Breast epithelium (tissue), 4 donors: ENCODE measurements at regions not wholly inside any gene's neighbourhood (a gene's known extent, or its start where the extent isn't known, plus 50 kb on each side); places are given as distances from the start of the nearest gene placed in this dataset.

ENCODE experiments used
- DNase-seq, 2 donors: peaks; one replicate each; pipeline ENCODE4 v3.0.0-alpha.2; 2019; ENCODE audit warnings: low spot score in 2 of 2
- H3K27ac ChIP-seq, 2 donors: fragments of 200-600 bp; sonication (generic) in 1 of 2; one replicate each; pipeline ENCODE4 v1.5.1; 2016 to 2019; ENCODE audit warnings: mild to moderate bottlenecking in 1 of 2
- H3K27me3 ChIP-seq, 2 donors: fragments of 200-600 bp; sonication (generic) in 1 of 2; one replicate each; pipeline versions ENCODE4 v1.5.1 to v1.6.0; 2017 to 2019; ENCODE audit warnings: control low read depth in 1 of 2, mild to moderate bottlenecking in 1 of 2
- H3K36me3 ChIP-seq: fragments of 200-600 bp; one replicate; pipeline ENCODE4 v1.5.1; 2019
- H3K4me1 ChIP-seq, 2 donors: fragments of 200-600 bp; sonication (generic); one replicate each; pipeline ENCODE4 v1.5.1; 2016 to 2019; ENCODE audit warnings: control low read depth in 1 of 2
- H3K4me3 ChIP-seq, 3 donors: fragments of 200-600 bp; sonication (generic); 1 replicate in 2 of 3; 2 replicates in 1 of 3; pipeline ENCODE4 v1.5.1; 2016 to 2019; ENCODE audit warnings: mild to moderate bottlenecking in 3 of 3, moderate library complexity in 2 of 3
- H3K9me3 ChIP-seq, 2 donors: fragments of 200-600 bp; sonication (generic) in 1 of 2; one replicate each; pipeline ENCODE4 v1.5.1; 2016 to 2019; ENCODE audit warnings: control low read depth in 1 of 2
- POLR2A ChIP-seq: fragments of 450-650 bp; IDR thresholded peaks from one replicate; pipeline ENCODE4 v1.6.1; 2016; ENCODE audit warnings: antibody characterized with exemption, mild to moderate bottlenecking, moderate library complexity
- POLR2AphosphoS5 ChIP-seq, 3 donors: sonication (generic); formaldehyde crosslinking; IDR thresholded peaks; one replicate each; pipeline ENCODE4 v1.6.1; 2017; ENCODE audit warnings: antibody characterized with exemption in 3 of 3
- intact Hi-C: fragments of 100-400 bp; cut with DNase I; formaldehyde crosslinking; loops from one replicate; pipeline ENCODE4 v1.15.1; 2023; ENCODE audit warnings: low total_unique reads
- TF ChIP-seq, protein P1 (sequence below), 3 donors: fragments of 450-650 bp; IDR thresholded peaks; one replicate each; pipeline ENCODE4 v1.5.1; 2016 to 2017; ENCODE audit warnings: antibody characterized with exemption in 3 of 3, mild to moderate bottlenecking in 3 of 3, moderate library complexity in 3 of 3

DNA sequence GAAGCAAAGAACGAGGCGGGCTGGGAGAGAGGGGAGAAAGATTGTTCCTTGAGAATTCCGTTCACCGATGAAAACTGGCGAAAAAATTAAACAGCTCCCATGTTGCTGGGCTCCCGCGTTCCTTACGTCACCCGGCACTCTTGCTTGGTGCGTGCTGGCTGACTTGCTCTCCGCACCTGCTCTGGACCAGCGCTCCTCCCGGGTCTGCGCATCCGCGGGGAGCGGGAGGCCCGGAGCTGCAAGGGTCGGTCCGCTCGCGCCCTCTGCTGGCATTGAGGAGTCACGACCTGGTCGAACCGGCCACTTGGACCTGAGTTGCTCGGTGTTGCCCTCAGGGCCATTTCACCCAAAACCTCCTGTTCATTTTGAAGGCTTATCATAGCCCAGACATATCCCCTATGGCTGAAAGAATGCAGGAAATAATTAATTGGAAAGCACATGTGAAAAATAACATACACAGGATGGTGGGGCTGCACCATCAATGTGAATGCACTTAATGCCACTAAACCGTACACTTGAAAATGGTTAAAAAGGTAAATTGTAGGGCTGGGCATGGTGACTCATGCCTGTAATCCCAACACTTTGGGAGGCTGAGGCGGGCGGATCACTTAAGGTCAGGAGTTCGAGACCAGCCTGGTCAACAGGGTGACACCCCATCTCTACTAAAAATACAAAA lies 98.9 kb upstream of the BACE2 start:
- Histone ChIP-seq H3K4me1 (no peaks in the 10 kb centered on the region), H3K36me3 (no peaks in the 10 kb centered on the region), H3K9me3 (no peaks in the 10 kb centered on the region), H3K27me3 (peaks cover 0 to 20% of the 10 kb centered on the region in 2 donors), H3K4me3 (peak overlapping the region in 1 of 3 donors; percentile 27), H3K27ac (no peak overlapping the region)
- intact Hi-C loops = loop anchor here (10.0 kb wide), 1 partner anchor 924 kb away; no protein-coding TSS in a partner anchor
- DNase-seq = peak; percentile 73 to 75
- TF ChIP-seq, protein P1, sequence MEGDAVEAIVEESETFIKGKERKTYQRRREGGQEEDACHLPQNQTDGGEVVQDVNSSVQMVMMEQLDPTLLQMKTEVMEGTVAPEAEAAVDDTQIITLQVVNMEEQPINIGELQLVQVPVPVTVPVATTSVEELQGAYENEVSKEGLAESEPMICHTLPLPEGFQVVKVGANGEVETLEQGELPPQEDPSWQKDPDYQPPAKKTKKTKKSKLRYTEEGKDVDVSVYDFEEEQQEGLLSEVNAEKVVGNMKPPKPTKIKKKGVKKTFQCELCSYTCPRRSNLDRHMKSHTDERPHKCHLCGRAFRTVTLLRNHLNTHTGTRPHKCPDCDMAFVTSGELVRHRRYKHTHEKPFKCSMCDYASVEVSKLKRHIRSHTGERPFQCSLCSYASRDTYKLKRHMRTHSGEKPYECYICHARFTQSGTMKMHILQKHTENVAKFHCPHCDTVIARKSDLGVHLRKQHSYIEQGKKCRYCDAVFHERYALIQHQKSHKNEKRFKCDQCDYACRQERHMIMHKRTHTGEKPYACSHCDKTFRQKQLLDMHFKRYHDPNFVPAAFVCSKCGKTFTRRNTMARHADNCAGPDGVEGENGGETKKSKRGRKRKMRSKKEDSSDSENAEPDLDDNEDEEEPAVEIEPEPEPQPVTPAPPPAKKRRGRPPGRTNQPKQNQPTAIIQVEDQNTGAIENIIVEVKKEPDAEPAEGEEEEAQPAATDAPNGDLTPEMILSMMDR (IDR thresholded peaks at IDR 0.05) = peak; percentile 40 to 78 (median 55)
- TF ChIP-seq POLR2AphosphoS5 (IDR thresholded peaks at IDR 0.05) = no peak
- no peak for TF ChIP-seq POLR2A

DNA sequence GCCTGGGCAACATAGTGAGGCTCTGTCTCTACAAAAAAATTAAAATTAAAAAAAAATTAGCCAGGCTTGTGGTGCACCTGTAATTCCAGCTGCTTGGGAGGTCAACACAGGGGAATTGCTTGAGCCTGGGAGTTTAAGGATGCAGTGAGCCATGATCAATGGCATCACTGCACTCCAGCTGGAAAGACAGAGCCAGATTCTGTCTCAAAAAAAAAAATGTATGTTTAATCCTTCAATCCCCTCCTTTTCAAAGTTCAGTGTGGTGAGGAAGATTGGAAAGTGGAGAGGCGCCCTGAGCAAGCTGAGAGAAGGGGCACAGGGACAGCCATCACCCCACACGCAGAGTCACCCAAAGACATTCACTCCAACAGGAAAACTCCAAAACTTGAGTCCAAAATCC lies 97.7 kb upstream of the BACE2 start:
- Histone ChIP-seq H3K4me3 (no peak overlapping the region), H3K27me3 (peaks cover 0 to 20% of the 10 kb centered on the region in 2 donors), H3K4me1 (no peaks in the 10 kb centered on the region), H3K9me3 (no peaks in the 10 kb centered on the region), H3K36me3 (no peaks in the 10 kb centered on the region), H3K27ac (no peak overlapping the region)
- TF ChIP-seq POLR2A (no peak), POLR2AphosphoS5 (IDR thresholded peaks at IDR 0.05) (no peak)
- TF ChIP-seq, protein P1 (IDR thresholded peaks at IDR 0.05) = no peak
- no peak for DNase-seq
- intact Hi-C loops = no loop called here

DNA sequence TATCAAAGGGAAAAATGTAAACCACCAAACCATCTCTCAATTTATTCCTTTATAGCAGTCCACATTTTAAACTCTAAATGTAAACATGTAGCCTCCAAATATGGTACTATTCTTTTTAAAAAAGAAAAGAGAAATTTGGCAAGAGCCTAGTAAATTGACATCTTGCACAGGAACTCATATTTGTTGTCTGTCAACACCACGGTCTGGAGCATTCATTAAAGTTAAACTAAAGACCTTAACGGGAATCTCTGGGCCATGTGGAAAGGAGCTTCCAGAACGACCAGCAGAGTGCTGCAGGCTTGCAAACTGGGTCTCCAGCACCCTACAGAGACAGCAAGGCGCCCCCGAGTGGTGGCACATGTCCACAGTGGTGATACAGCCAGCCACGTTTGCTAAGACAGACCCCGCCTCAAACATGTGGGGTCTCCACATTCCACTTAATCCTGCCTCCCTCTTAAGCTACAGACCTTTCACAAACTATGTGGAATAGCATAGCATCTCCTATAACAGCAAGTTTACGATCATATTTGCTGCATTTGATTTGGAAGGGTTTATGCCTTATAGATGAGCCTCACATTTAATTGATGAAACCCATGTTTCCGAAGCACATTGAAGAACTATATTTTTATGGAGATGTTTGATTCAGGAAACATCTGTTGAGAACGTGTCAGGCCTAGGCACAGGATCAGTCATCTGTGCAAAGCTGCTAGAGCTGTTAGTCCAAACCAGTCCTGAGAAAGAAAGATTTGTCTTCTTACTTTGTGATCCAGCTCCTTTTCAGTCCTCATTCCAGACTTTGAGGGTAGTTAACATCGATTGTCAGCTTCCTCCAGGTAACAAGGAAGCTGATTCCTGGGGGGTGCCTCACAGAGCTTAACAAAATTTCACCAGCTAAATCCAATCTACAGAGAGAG lies 96.4 kb upstream of the BACE2 start:
- intact Hi-C loops = no loop called here
- H3K9me3 ChIP-seq = no peaks in the 10 kb centered on the region
- no peak overlapping the region for H3K4me3 ChIP-seq
- no peak for TF ChIP-seq POLR2A
- TF ChIP-seq POLR2AphosphoS5 (IDR thresholded peaks at IDR 0.05) = no peak
- TF ChIP-seq, protein P1 (IDR thresholded peaks at IDR 0.05) = no peak
- no peak overlapping the region for H3K27ac ChIP-seq
- no peaks in the 10 kb centered on the region for H3K4me1 ChIP-seq
- DNase-seq = no peak
- H3K36me3 ChIP-seq = no peaks in the 10 kb centered on the region
- peaks cover 0 to 20% of the 10 kb centered on the region in 2 donors for H3K27me3 ChIP-seq

DNA sequence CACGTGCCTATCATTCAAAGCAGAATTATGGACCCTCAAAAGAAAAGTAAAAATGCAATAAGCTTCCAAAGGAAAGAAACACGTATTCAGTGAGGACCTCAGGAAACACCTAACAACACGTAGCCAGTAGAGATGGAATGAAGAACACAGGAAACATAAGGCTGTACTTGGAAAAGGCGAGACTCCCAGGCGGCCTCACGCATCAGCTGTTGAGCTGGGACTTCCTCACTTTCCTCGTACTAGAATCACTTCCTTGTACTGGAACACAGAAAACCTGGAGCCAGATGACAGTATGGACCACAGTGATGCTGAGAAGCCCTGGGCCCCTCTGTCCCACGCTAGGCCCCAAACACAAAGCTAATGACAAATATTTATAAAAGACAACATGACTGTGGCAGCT lies 94.4 kb upstream of the BACE2 start:
- TF ChIP-seq, protein P1 (IDR thresholded peaks at IDR 0.05) = no peak
- TF ChIP-seq POLR2AphosphoS5 (IDR thresholded peaks at IDR 0.05) (no peak), POLR2A (no peak)
- Histone ChIP-seq H3K9me3 (no peaks in the 10 kb centered on the region), H3K4me3 (no peak overlapping the region), H3K4me1 (no peaks in the 10 kb centered on the region), H3K27me3 (peaks cover 0 to 12% of the 10 kb centered on the region in 2 donors), H3K36me3 (no peaks in the 10 kb centered on the region), H3K27ac (no peak overlapping the region)
- intact Hi-C loops = no loop called here
- no peak for DNase-seq
